ENCODE measurements at regions not wholly inside any gene's neighbourhood (a gene's known extent, or its start where the extent isn't known, plus 50 kb on each side); places are given as distances from the start of the nearest gene placed in this dataset.

DNA sequence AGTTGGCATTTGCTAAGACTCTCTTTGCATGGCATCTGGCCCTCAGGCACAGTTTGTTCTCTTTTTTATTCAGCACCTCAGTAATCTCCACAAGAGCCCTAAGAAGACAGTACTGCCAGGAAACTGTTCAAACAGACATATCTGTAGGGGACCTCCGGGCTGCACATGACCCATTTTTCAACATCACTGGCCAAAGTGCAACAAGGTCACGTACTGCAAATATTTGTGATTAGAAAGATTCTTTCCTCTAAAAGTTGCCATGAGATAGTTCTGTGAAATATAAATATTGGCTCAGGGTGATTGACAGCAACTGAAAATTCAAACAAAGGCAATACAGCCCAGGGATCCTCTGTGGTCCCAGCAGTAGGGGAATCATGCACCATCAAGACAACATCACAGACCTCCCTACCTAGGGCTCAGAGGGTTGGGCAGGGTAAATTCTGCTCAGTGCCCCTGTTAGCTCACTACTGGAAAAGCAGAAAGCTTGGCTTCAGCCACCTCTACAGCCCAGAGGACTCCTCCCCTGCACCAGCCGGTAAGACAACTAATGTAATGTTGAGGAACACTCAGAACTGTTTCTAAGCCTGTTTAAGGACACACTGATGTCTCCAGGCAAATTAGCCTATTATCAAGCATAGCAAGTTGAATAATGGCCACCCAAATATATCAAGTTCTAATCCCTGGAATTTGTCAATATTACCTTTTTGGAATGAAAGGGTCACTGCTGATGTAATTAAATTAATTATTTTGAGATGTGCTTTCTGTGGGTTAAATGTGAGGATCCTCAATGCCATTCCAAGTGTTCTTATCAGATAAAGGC is 117.4 kb upstream of the LPP start:
- H3K9me3 ChIP-seq, result no peaks in the 10 kb centered on the region
- 72 to 77% (median 74%) methylated on average over 3 of the region's 3 CpGs for WGBS, 3 donors
- H3K36me3 ChIP-seq, result no peaks in the 10 kb centered on the region
- intact Hi-C loops (cut with DNase I), result no loop called here
- no peak overlapping the region for H3K27ac ChIP-seq
- no peak for TF ChIP-seq EP300 (IDR thresholded peaks at IDR 0.05)
- TF ChIP-seq, protein P1, sequence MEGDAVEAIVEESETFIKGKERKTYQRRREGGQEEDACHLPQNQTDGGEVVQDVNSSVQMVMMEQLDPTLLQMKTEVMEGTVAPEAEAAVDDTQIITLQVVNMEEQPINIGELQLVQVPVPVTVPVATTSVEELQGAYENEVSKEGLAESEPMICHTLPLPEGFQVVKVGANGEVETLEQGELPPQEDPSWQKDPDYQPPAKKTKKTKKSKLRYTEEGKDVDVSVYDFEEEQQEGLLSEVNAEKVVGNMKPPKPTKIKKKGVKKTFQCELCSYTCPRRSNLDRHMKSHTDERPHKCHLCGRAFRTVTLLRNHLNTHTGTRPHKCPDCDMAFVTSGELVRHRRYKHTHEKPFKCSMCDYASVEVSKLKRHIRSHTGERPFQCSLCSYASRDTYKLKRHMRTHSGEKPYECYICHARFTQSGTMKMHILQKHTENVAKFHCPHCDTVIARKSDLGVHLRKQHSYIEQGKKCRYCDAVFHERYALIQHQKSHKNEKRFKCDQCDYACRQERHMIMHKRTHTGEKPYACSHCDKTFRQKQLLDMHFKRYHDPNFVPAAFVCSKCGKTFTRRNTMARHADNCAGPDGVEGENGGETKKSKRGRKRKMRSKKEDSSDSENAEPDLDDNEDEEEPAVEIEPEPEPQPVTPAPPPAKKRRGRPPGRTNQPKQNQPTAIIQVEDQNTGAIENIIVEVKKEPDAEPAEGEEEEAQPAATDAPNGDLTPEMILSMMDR (IDR thresholded peaks at IDR 0.05), result no peak
- TF ChIP-seq POLR2A (IDR thresholded peaks at IDR 0.05), result no peak
- no peaks in the 10 kb centered on the region for H3K4me1 ChIP-seq (ENCODE audit: insufficient read depth)
- no peak overlapping the region for H3K4me3 ChIP-seq
- no peak for DNase-seq
- no peaks in the 10 kb centered on the region for H3K27me3 ChIP-seq

DNA sequence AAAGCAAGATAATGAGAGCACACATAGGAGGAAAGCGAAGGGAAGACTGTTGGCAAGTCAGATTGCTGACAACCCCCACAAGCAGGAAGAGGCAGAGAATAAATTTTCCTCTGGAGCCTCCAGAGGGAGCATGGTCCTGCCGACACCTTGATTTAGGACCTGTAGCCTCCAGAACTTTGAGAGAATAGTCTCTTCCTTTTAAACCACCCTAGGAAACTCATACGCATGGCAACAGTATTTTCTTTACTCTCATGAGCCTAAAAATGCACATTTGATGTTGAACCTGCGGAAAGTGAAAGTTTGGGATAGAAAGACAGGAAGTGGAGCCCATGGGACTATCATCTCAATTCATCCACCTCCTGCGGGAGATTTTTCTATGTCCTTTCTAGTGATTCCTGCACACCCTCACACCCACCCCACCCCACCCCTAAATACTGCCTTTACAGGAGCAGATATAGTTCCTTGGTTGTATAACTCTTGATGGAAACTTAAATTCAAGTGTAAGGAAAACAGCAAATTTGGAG is 116.7 kb upstream of the LPP start:
- Histone ChIP-seq H3K4me1 (ENCODE audit: insufficient read depth) (no peaks in the 10 kb centered on the region), H3K27me3 (no peaks in the 10 kb centered on the region), H3K27ac (no peak overlapping the region), H3K36me3 (no peaks in the 10 kb centered on the region), H3K9me3 (no peaks in the 10 kb centered on the region), H3K4me3 (no peak overlapping the region)
- WGBS, 3 donors, result 25 to 36% (median 26%) methylated on average over 5 of the region's 5 CpGs
- intact Hi-C loops (cut with DNase I), result no loop called here
- DNase-seq, result peak in 3 of 5 donors; percentile 38 to 52 (median 46)
- TF ChIP-seq, protein P1 (IDR thresholded peaks at IDR 0.05), result peak in 2 of 3 donors; percentile 18 to 53
- TF ChIP-seq EP300 (IDR thresholded peaks at IDR 0.05), result no peak

DNA sequence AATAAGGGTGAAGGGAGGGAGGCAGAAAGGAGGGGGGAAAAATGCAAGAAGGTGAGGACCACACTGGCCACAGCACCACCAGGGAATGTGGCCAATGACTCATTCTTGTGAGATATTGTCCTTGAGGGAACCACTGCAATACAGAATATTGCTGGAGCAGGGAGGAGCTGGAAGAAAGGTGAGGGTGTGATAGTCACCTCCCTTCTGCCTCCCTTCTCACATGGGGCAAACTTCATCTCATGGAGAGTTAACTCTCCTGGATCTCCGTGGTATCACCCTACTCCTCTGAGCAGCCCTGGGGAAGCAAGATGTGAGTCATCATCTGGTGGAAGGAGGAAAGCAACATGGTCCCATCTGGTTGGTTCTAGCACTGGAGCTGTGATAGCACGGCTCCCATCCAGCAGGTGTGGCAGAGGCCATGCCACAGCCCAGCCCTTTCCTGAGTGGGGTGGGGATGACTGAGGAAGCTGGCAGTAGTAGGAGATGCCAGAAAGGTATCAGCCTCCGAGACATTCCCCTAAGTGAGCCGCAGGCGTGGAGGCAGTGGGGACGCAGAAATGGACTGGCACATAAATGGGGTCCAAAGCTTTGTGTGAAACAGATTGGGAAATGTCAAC is 115.9 kb upstream of the LPP start:
- no peaks in the 10 kb centered on the region for H3K27me3 ChIP-seq
- intact Hi-C loops (cut with DNase I), result no loop called here
- no peak overlapping the region for H3K4me3 ChIP-seq
- 83 to 93% (median 84%) methylated on average over 6 of the region's 6 CpGs for WGBS, 3 donors
- no peaks in the 10 kb centered on the region for H3K4me1 ChIP-seq (ENCODE audit: insufficient read depth)
- no peaks in the 10 kb centered on the region for H3K36me3 ChIP-seq
- DNase-seq, result no peak
- no peak for TF ChIP-seq EP300 (IDR thresholded peaks at IDR 0.05)
- TF ChIP-seq, protein P1 (IDR thresholded peaks at IDR 0.05), result no peak
- no peak for TF ChIP-seq POLR2A (IDR thresholded peaks at IDR 0.05)
- H3K27ac ChIP-seq, result no peak overlapping the region
- no peaks in the 10 kb centered on the region for H3K9me3 ChIP-seq

DNA sequence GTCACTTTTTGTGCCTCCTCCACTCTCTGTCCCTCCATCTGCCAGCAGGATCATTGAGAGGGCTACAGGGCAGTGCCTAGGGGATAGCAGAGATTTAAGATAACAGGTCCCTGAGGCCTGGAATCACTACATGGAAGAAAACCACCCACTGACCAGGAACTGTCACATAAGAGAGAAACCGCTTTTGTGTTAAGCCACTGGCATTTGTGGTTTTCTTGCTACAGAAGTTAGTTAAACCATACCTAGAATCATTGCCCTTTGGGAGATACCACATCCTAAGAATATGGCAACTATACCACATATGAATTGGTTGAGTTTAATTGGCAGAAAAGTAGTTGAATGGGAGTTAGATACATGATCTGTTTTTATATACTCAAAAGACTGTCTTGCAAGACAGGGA is 112.8 kb upstream of the LPP start:
- 96 to 100% (median 97%) methylated on average over 1 of the region's 1 CpG for WGBS, 3 donors
- intact Hi-C loops (cut with DNase I), result loop anchor here in 1 of 4 donors (5.0 kb wide), 1 partner anchor 124 kb away; no protein-coding TSS in a partner anchor
- no peak overlapping the region for H3K27ac ChIP-seq
- DNase-seq, result no peak
- H3K4me3 ChIP-seq, result no peak overlapping the region
- H3K36me3 ChIP-seq, result no peaks in the 10 kb centered on the region
- no peaks in the 10 kb centered on the region for H3K27me3 ChIP-seq
- no peak for TF ChIP-seq POLR2A (IDR thresholded peaks at IDR 0.05)
- TF ChIP-seq, protein P1 (IDR thresholded peaks at IDR 0.05), result no peak
- TF ChIP-seq EP300 (IDR thresholded peaks at IDR 0.05), result no peak
- no peaks in the 10 kb centered on the region for H3K4me1 ChIP-seq (ENCODE audit: insufficient read depth)
- no peaks in the 10 kb centered on the region for H3K9me3 ChIP-seq
